HG02973 (cell line): ENCODE measurements at regions not wholly inside any gene's neighbourhood (a gene's known extent, or its start where the extent isn't known, plus 50 kb on each side); places are given as distances from the start of the nearest gene placed in this dataset.

ENCODE experiments used
- ATAC-seq: cut with Tn5 transposase; IDR thresholded peaks from one replicate; pipeline ENCODE4 v1.9.1; 2021; ENCODE audit warnings: moderate library complexity; ENCODE audit not compliant: unreplicated experiment

GRCh38 chr7:41058986-41059741, 643.7 kb downstream of the INHBA start:
- ATAC-seq = no peak

GRCh38 chr7:41054960-41055661, 647.8 kb downstream of the INHBA start:
- ATAC-seq = no peak

GRCh38 chr7:41053820-41054219, 649.1 kb downstream of the INHBA start:
- ATAC-seq = no peak

- no peak for ATAC-seq
Observed at GRCh38 chr7:41052736-41053135, 650.2 kb downstream of the INHBA start.

- no peak for ATAC-seq
Observed at GRCh38 chr7:41052201-41052600, 650.7 kb downstream of the INHBA start.

- no peak for ATAC-seq
Observed at GRCh38 chr7:41051535-41051934, 651.4 kb downstream of the INHBA start.

GRCh38 chr7:41051062-41051461, 651.8 kb downstream of the INHBA start:
- ATAC-seq = no peak

GRCh38 chr7:41048771-41049170, 654.1 kb downstream of the INHBA start:
- ATAC-seq = no peak

- no peak for ATAC-seq
Observed at GRCh38 chr7:41047789-41048191, 655.1 kb downstream of the INHBA start.

GRCh38 chr7:41047211-41047610, 655.7 kb downstream of the INHBA start:
- ATAC-seq = no peak

GRCh38 chr7:41046776-41047175, 656.1 kb downstream of the INHBA start:
- ATAC-seq = no peak

GRCh38 chr7:41046221-41046761, 656.6 kb downstream of the INHBA start:
- ATAC-seq = no peak

GRCh38 chr7:41045556-41046123, 657.2 kb downstream of the INHBA start:
- no peak for ATAC-seq

GRCh38 chr7:41039981-41040380, 662.9 kb downstream of the INHBA start:
- ATAC-seq = no peak

GRCh38 chr7:41039386-41039953, 663.4 kb downstream of the INHBA start:
- ATAC-seq = no peak

- no peak for ATAC-seq
Observed at GRCh38 chr7:41038211-41038610, 664.7 kb downstream of the INHBA start.

- no peak for ATAC-seq
Observed at GRCh38 chr7:41037691-41038090, 665.2 kb downstream of the INHBA start.

GRCh38 chr7:41035794-41036193, 667.1 kb downstream of the INHBA start:
- ATAC-seq = no peak

- no peak for ATAC-seq
Observed at GRCh38 chr7:41033500-41033899, 669.4 kb downstream of the INHBA start.

- ATAC-seq = no peak
Observed at GRCh38 chr7:41030673-41031072, 672.2 kb downstream of the INHBA start.

GRCh38 chr7:41029072-41029499, 673.8 kb downstream of the INHBA start:
- ATAC-seq = no peak
